HepG2 (cell line): ENCODE measurements at regions not wholly inside any gene's neighbourhood (a gene's known extent, or its start where the extent isn't known, plus 50 kb on each side); places are given as distances from the start of the nearest gene placed in this dataset.
A peak's percentile ranks its signal among the peaks of the same experiment; 100 is the strongest.

Experiments used
- AFF4 ChIP-seq: sonication (generic); formaldehyde crosslinking; IDR thresholded peaks from 2 replicates; pipeline ENCODE4 v1.4.0; 2020; ENCODE audit warnings: missing genetic modification reagents
- ATF2 ChIP-seq: sonication (generic); formaldehyde crosslinking; IDR thresholded peaks from 2 replicates; pipeline ENCODE4 v1.4.0; 2020; ENCODE audit warnings: missing genetic modification reagents
- BORCS8-MEF2B ChIP-seq: sonication (generic); formaldehyde crosslinking; IDR thresholded peaks from 2 replicates; pipeline ENCODE4 v1.8.0; 2022; ENCODE audit warnings: mild to moderate bottlenecking, missing genetic modification reagents
- CEBPG ChIP-seq: IDR thresholded peaks from 2 replicates; pipeline ENCODE4 v1.6.1; 2016
- DMAP1 ChIP-seq: IDR thresholded peaks from 2 replicates; pipeline ENCODE4 v1.6.1; 2016
- KLF16 ChIP-seq, 2 experiments: sonication (generic) in 1 of 2; formaldehyde crosslinking in 1 of 2; IDR thresholded peaks; 2 replicates each; pipeline versions ENCODE4 v1.6.1 to v1.8.0; 2016 to 2023; ENCODE audit warnings: missing genetic modification reagents in 2 of 2, missing compliant biosample characterization in 1 of 2
- MED8 ChIP-seq: sonication (generic); formaldehyde crosslinking; IDR thresholded peaks from 2 replicates; pipeline ENCODE4 v1.8.1; 2023; ENCODE audit warnings: mild to moderate bottlenecking, missing genetic modification reagents; ENCODE audit not compliant: insufficient replicate concordance
- NCOR1 ChIP-seq: fragments of 200-600 bp; sonication (generic); IDR thresholded peaks from 2 replicates; pipeline ENCODE4 v1.7.0; 2017; ENCODE audit warnings: antibody characterized with exemption, low read length, borderline replicate concordance
- RORA ChIP-seq: sonication (generic); formaldehyde crosslinking; IDR thresholded peaks from 2 replicates; pipeline ENCODE4 v1.5.0; 2020; ENCODE audit warnings: mild to moderate bottlenecking, missing genetic modification reagents, moderate library complexity
- SALL2 ChIP-seq: sonication (generic); formaldehyde crosslinking; IDR thresholded peaks from 2 replicates; pipeline ENCODE4 v1.8.1; 2023; ENCODE audit warnings: mild to moderate bottlenecking, missing genetic modification reagents, inconsistent platforms
- SMC3 ChIP-seq: IDR thresholded peaks from 2 replicates; pipeline ENCODE4 v1.6.1; 2011; ENCODE audit warnings: low read length, improper control_type of control experiment
- ZFP1 ChIP-seq: IDR thresholded peaks from 2 replicates; pipeline ENCODE4 v1.6.1; 2016
- ZNF850 ChIP-seq: sonication (generic); formaldehyde crosslinking; conservative IDR thresholded peaks from 2 replicates; pipeline ENCODE4 v1.9.0; 2021; ENCODE audit warnings: mild to moderate bottlenecking, missing genetic modification reagents
- ZSCAN12 ChIP-seq: sonication (generic); formaldehyde crosslinking; IDR thresholded peaks from 2 replicates; pipeline ENCODE4 v1.9.0; 2021; ENCODE audit warnings: mild to moderate bottlenecking, missing genetic modification reagents
- TF ChIP-seq, protein P1 (sequence below): IDR thresholded peaks from 2 replicates; pipeline ENCODE4 v1.6.1; 2018; ENCODE audit warnings: missing genetic modification reagents
- TF ChIP-seq, protein P2 (sequence below): sonication (generic); formaldehyde crosslinking; IDR thresholded peaks from 2 replicates; pipeline ENCODE4 v1.4.0; 2020; ENCODE audit warnings: missing genetic modification reagents
- TF ChIP-seq, protein P3 (sequence below): sonication (generic); formaldehyde crosslinking; IDR thresholded peaks from 2 replicates; pipeline ENCODE4 v1.5.1; 2020; ENCODE audit warnings: mild to moderate bottlenecking, missing genetic modification reagents, borderline replicate concordance
- TF ChIP-seq, protein P4 (sequence below): sonication (generic); formaldehyde crosslinking; IDR thresholded peaks from 2 replicates; pipeline ENCODE4 v1.8.0; 2022; ENCODE audit warnings: mild to moderate bottlenecking, missing genetic modification reagents

DNA sequence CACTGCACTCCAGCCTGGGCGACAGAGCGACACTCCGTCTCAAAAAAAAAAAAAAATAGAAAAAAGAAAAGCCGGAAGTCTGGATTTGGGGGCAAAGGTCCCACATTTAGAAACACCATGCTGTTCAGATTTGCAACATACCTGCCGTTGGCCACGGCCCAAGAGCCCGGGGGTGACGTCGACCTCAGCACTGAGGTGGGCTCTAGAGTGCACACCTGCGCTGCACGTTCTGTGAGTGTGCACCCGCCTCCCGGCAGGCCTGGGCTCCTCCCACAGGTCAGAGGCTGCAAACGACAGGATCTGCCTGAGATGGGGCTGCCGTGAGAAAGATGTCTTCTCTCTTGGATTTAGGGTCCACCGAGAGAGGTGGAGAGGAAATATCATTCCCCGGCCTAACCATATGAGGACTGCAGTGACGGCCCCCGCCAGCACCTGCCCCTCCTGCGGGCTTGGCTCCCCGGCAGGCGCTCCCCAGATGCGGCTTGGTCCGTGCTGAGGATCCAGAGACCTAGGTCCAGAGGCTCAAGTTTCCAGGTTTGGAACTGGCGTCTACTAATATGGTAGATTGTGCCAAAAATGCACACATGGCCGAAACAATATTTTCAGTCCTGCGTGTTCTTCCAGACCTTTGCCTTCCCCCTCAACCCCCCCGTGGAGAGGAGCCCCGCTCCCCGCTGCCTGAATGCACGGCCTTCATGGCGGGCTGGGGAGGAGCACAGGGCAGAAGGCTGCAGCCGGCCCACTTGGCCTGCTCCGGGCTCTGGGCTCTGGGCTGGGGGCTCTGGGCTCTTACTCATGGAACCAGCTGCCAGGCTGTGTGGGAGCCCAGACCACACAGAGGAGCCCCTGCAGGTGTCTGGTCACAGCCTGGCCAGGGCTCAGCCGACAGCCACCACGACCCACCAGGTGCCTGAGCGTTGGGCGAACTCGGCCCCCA is 58.8 kb upstream of the FBRSL1 start (continued):
- no peak for TF ChIP-seq AFF4 (CRISPR knock-in tag)
- no peak for TF ChIP-seq DMAP1 (CRISPR knock-in tag)
- 0 out of 2 replicates have a peak, but pooled peaks have one; percentile 5 for TF ChIP-seq CEBPG (CRISPR knock-in tag)
- TF ChIP-seq ZFP1 (CRISPR knock-in tag) = no peak
- TF ChIP-seq, protein P1, sequence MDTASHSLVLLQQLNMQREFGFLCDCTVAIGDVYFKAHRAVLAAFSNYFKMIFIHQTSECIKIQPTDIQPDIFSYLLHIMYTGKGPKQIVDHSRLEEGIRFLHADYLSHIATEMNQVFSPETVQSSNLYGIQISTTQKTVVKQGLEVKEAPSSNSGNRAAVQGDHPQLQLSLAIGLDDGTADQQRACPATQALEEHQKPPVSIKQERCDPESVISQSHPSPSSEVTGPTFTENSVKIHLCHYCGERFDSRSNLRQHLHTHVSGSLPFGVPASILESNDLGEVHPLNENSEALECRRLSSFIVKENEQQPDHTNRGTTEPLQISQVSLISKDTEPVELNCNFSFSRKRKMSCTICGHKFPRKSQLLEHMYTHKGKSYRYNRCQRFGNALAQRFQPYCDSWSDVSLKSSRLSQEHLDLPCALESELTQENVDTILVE (CRISPR knock-in tag) = no peak
- no peak for TF ChIP-seq ZNF850 (CRISPR knock-in tag)
- TF ChIP-seq, protein P2, sequence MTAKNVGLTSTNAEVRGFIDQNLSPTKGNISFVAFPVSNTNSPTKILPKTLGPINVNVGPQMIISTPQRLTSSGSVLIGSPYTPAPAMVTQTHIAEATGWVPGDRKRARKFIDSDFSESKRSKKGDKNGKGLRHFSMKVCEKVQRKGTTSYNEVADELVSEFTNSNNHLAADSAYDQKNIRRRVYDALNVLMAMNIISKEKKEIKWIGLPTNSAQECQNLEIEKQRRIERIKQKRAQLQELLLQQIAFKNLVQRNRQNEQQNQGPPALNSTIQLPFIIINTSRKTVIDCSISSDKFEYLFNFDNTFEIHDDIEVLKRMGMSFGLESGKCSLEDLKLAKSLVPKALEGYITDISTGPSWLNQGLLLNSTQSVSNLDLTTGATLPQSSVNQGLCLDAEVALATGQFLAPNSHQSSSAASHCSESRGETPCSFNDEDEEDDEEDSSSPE = no peak
- TF ChIP-seq SALL2 = no peak
- TF ChIP-seq ZSCAN12 (CRISPR knock-in tag) = no peak
- no peak for TF ChIP-seq NCOR1
- TF ChIP-seq, protein P3, sequence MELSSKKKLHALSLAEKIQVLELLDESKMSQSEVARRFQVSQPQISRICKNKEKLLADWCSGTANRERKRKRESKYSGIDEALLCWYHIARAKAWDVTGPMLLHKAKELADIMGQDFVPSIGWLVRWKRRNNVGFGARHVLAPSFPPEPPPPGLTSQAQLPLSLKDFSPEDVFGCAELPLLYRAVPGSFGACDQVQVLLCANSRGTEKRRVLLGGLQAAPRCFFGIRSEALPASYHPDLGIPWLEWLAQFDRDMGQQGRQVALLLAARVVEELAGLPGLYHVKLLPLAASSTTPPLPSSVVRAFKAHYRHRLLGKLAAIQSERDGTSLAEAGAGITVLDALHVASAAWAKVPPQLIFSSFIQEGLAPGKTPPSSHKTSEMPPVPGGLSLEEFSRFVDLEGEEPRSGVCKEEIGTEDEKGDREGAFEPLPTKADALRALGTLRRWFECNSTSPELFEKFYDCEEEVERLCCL (CRISPR knock-in tag) = no peak
- no peak for TF ChIP-seq ATF2 (CRISPR knock-in tag)
- TF ChIP-seq MED8 (CRISPR knock-in tag) = no peak
- TF ChIP-seq RORA (CRISPR knock-in tag) = no peak
- no peak for TF ChIP-seq KLF16 (CRISPR knock-in tag; IDR thresholded peaks at IDR 0.05)
- TF ChIP-seq SMC3 = no peak
- TF ChIP-seq BORCS8-MEF2B = 0 out of 2 replicates have a peak, but pooled peaks have one; percentile 44
- TF ChIP-seq, protein P4, sequence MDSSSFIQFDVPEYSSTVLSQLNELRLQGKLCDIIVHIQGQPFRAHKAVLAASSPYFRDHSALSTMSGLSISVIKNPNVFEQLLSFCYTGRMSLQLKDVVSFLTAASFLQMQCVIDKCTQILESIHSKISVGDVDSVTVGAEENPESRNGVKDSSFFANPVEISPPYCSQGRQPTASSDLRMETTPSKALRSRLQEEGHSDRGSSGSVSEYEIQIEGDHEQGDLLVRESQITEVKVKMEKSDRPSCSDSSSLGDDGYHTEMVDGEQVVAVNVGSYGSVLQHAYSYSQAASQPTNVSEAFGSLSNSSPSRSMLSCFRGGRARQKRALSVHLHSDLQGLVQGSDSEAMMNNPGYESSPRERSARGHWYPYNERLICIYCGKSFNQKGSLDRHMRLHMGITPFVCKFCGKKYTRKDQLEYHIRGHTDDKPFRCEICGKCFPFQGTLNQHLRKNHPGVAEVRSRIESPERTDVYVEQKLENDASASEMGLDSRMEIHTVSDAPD (CRISPR knock-in tag) = peak; percentile 21; the same call in 1 of the 2 replicates
